GM12878 (cell line): ENCODE measurements at regions not wholly inside any gene's neighbourhood (a gene's known extent, or its start where the extent isn't known, plus 50 kb on each side); places are given as distances from the start of the nearest gene placed in this dataset.

Experiments
- SRF ChIP-seq, 2 experiments: IDR thresholded peaks; 2 replicates each; pipeline ENCODE4 v1.6.1; 2011; ENCODE audit warnings: low read depth in 2 of 2, low read length in 2 of 2, mild to moderate bottlenecking in 1 of 2, moderate library complexity in 1 of 2
- TF ChIP-seq, protein P1 (sequence below), 3 experiments: IDR thresholded peaks in 2 of 3; conservative IDR thresholded peaks in 1 of 3; 2 replicates each; pipeline ENCODE4 v1.5.1; 2011; ENCODE audit warnings: low read depth in 3 of 3, low read length in 3 of 3, mild to moderate bottlenecking in 3 of 3, control low read depth in 2 of 3, moderate library complexity in 2 of 3, inconsistent platforms in 1 of 3, mixed read lengths in 1 of 3; ENCODE audit not compliant: control insufficient read depth in 2 of 3, insufficient read depth in 1 of 3; ENCODE audit errors: extremely low read depth in 1 of 3
- TF ChIP-seq, protein P2 (sequence below): IDR thresholded peaks from 2 replicates; pipeline ENCODE4 v1.6.1; 2012; ENCODE audit warnings: mild to moderate bottlenecking, low read depth, low read length

DNA sequence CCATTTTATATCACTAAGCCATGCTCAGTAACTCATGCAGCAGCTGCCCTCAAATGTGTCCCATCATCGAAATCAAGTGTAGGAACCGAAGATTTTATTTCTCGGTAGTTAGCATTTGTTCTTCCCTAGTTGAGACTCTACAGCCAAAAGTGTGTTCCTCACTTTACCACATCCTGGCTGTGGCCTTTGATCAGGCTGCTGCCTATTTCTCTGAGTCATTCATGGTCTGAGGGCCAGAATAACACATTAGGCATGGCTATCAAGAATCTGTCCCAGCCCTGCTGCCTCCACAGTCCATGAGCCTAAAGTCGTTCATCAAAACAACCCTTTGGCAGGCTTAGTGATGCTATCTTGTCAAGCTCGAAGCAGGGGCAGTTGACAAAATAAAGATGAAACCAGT lies 300.1 kb downstream of the TDRD15 start:
- TF ChIP-seq, protein P1, sequence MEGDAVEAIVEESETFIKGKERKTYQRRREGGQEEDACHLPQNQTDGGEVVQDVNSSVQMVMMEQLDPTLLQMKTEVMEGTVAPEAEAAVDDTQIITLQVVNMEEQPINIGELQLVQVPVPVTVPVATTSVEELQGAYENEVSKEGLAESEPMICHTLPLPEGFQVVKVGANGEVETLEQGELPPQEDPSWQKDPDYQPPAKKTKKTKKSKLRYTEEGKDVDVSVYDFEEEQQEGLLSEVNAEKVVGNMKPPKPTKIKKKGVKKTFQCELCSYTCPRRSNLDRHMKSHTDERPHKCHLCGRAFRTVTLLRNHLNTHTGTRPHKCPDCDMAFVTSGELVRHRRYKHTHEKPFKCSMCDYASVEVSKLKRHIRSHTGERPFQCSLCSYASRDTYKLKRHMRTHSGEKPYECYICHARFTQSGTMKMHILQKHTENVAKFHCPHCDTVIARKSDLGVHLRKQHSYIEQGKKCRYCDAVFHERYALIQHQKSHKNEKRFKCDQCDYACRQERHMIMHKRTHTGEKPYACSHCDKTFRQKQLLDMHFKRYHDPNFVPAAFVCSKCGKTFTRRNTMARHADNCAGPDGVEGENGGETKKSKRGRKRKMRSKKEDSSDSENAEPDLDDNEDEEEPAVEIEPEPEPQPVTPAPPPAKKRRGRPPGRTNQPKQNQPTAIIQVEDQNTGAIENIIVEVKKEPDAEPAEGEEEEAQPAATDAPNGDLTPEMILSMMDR (IDR thresholded peaks at IDR 0.05 in 2 of 3, conservative IDR thresholded peaks at IDR 0.05 in 1 of 3; ENCODE audit: control insufficient read depth in 2 of 3, extremely low read depth in 1 of 3, insufficient read depth in 1 of 3, low read depth in 3 of 3, low read length in 3 of 3), result no peak
- TF ChIP-seq, protein P2, sequence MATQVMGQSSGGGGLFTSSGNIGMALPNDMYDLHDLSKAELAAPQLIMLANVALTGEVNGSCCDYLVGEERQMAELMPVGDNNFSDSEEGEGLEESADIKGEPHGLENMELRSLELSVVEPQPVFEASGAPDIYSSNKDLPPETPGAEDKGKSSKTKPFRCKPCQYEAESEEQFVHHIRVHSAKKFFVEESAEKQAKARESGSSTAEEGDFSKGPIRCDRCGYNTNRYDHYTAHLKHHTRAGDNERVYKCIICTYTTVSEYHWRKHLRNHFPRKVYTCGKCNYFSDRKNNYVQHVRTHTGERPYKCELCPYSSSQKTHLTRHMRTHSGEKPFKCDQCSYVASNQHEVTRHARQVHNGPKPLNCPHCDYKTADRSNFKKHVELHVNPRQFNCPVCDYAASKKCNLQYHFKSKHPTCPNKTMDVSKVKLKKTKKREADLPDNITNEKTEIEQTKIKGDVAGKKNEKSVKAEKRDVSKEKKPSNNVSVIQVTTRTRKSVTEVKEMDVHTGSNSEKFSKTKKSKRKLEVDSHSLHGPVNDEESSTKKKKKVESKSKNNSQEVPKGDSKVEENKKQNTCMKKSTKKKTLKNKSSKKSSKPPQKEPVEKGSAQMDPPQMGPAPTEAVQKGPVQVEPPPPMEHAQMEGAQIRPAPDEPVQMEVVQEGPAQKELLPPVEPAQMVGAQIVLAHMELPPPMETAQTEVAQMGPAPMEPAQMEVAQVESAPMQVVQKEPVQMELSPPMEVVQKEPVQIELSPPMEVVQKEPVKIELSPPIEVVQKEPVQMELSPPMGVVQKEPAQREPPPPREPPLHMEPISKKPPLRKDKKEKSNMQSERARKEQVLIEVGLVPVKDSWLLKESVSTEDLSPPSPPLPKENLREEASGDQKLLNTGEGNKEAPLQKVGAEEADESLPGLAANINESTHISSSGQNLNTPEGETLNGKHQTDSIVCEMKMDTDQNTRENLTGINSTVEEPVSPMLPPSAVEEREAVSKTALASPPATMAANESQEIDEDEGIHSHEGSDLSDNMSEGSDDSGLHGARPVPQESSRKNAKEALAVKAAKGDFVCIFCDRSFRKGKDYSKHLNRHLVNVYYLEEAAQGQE, result no peak
- no peak for TF ChIP-seq SRF (IDR thresholded peaks at IDR 0.05; ENCODE audit: low read depth in 2 of 2, low read length in 2 of 2)
